AML-193 (cell line): ENCODE measurements at regions not wholly inside any gene's neighbourhood (a gene's known extent, or its start where the extent isn't known, plus 50 kb on each side); places are given as distances from the start of the nearest gene placed in this dataset.

Source experiments
- DNase-seq, 2 experiments: peaks; one replicate each; lab custom pipeline; 2025; lab: John Stamatoyannopoulos, UW

DNA sequence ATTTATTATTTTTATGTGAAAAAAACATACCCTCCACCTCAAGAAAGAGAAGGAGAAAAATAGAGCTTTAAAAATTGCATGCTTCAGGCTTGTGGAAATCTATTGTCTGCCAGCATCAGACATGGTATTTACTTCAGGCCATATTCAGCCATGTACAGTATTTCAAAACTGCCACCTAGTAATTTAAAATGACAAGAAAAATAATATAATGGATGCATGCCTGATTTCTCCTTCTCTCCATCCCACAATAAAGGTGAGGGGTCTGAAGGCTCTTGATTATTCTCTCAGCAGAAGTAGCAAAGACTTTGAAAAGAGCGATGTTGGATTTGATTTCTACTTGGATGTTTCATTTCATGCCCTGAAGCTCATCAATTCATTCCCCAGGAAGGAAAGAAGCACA is 250.7 kb downstream of the TBC1D4 start:
- DNase-seq = no peak

DNA sequence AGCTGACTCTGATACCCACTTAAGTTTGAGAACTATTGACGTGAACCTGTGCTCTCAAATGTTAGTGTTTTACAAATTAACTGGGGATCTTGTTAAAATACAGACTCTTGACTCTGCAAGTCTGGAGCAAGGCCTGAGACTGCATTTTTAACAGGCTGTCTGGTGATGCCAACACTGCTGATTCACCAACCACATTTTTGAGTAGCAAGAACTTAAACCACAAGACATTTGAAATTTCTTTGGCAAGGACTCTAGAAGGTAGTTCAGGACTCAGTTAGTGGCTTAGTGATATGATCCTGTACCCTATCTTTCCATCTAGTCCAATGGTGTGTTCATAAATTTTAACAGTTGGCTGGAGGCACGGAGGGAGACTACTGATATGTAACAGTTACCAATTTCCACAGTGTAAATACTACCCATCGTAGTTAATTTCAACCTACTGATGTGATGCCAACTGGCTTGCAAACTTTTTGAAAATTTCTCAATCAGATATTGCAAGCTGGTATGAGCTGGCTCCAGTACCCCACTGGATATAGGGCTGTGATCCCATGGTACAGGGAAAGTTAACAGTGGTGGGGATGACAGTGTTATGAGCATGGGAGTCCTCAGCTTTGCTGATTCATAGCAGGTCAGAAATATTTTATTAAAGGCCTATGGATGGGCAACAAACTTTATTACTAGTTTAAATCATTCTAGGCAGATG is 255.1 kb downstream of the TBC1D4 start:
- peak; percentile 62 to 77 for DNase-seq

DNA sequence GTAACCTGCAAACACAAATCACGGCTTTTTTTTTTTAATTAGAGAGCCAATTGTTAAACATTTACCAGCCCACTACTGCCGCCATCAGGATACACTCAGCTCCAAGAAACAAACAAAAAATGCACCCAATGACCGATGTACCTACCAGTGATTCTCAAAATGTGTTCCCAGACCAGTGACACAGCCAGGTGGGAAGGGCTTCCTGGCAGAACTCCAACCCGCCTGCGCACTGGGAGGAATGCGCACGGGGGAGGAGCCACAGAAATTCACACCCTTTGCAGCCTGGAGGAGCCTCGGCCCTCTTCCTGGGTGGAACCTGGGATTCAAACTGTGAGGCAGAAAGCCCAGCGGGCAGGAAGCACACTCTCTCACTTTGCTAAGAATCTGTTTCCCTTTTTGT is 255.9 kb downstream of the TBC1D4 start:
- DNase-seq = no peak

DNA sequence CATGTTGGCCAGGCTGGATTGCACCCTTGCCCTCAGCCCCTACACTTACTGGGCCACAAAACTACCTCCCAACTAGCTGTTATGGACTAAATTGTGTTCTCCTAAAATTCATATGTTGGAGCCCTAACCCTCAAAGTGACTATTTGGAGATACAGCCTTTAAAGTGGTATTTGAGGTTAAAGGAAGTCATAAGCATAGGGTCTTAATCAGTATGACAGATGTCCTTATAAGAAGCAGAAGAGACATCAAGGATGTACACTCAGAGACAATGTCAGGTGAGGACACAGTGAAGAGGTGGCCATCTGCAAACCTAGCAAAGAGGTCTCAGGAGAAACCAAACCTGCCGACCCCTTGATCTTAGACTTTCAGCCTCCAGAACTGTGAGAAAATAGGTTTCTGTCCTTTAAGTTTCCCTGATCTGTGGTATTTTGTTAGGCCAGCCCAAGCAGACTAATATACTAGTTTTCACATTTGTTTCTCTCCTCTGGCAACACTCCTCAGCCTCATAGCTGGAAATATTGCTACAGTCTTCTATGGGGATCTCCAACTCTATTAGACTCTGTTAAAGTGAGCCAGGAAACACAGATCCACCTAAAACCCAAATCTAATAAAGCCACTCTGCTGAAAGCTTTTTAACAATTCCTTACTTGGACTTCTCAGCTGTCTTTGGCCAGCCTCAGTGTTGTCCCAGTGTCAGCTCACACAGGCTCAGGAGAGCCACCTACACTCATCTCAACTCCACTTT is 256.5 kb downstream of the TBC1D4 start:
- no peak for DNase-seq

DNA sequence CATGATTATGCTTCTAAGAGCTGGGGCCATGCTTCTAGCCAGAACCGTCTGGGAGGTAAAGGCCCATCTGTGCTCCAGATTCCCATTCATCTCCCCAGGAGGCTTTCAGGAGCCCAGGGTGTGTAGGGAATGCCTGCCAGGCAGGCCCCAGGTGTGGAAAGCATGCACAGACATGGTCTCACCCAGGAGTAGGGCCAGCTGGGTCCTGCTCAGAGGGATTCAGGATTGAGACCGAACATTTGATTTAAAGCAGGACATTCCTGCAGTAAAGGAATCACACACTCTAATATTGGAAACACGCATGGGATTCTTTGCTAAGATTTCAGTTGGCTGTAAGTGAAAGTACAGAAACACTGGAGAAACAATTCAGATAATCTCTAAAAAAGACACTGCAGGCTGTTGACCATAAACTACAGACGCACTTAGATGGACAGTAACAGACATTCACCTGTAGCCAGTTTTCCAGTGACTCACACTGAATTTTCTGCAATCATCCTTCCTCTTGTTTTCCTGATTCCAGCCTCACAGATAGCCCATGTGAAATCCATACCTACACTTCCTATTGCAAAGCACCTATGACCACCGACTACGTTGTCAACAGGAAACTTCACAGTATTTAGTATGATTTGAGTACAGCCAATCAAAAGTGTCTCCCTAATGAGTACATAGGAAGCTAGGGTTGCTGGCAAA is 257.8 kb downstream of the TBC1D4 start:
- DNase-seq = no peak

DNA sequence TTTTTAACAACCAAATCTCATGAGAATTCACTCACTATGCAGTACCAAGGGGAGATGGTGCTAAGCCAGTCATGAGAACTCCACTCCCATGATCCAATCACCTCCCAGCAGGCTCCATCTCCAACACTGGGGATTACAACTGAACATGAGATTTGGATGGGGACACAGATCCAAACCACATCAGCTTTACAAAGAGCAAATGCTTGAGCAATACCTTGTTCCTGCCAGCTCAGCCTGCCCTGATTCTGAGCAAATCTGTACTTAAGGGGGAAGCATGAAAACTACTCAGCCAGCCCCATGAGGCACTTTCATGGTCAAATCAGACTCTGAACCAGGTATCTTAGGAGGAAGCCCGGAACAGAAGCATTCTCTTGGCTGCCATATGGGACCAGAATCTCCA is 259.9 kb downstream of the TBC1D4 start:
- peak; percentile 21 to 49 for DNase-seq

DNA sequence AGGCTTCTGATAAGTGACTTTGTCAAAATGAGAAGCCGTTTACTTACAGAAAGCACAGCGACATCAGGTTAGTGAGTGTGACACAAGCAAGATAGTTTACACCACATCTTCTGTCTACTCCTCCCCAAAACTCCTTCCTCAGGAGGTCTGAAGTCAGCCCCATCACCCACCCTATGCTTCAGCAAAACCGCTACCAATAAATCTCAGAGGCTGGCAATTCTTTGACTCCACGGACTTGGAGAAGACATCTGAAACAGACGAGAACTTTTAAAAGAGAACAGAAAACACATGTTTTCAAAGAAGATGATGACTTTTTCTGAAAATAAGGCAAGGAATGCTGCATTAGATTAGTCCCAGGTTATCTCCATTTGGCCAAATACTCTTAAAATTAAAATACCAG is 261.1 kb downstream of the TBC1D4 start:
- DNase-seq = no peak

DNA sequence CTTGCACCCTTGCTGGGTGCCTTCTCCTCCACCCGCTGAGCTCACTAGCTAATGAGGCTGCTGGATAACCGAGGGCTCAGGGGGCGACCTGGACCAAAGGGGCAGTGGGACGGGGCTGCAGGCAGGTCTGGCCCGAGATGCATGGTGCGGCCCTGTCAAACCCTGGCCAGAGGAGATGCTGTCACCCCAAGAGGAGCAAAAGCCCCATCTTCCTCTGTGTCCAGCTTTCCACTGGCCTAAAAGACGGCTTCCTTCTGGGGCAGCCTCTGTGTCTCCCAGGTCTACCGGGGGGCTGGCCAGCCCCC is 261.8 kb downstream of the TBC1D4 start:
- DNase-seq = no peak

DNA sequence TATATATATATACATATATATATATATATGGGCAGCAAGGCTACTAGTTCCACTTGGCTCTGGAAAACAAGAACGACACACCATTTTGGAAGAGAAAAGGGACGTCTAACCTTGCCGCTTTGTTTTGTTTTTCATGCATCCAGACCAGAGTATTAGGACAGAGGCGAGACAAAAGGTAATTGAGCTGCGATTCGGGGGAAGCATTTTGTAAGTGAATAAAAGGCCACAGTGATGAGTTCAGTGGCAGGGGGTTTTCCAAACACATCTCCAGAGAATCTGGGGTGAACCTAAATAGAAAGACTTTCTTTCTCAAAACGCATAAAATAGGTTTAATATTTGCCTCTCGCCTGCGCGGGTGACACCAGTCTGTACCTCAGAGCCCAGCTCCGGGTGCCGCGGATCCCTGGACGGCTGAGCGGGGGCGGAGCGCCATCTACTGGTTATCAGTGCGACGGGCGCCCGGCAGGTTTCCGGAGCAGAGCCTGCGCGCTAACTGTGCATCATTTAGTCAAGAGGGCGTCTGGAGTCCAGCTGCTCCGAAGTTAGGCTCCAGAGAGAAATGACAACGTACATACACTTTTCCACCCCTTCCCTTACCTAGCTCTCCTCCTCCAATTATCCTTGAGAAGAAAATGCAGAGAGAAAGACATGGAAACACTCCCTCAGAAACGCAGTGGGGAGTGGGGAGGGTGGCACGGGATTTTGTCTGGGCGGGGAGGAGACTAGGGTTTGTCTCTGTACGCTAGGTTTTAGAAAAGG is 262.3 kb downstream of the TBC1D4 start:
- peak; percentile 67 for DNase-seq

DNA sequence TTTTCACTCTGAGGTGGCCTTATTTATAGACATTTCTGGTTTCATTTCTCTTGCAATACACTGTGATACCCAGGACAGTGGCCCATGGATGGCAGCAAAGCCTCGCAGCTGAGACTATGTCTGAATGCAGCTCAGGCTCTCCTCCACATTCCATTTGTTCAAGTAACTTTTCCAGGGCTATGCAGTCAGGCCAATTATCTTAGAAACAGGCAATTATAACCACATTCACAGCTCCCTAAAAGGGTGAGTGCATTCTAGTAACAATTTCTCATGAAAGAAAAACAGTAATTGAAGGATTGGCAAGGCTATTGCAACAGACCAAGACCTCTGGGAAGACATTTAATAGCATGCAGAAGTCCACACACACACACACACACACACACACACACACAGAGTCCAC is 264.0 kb downstream of the TBC1D4 start:
- no peak for DNase-seq

DNA sequence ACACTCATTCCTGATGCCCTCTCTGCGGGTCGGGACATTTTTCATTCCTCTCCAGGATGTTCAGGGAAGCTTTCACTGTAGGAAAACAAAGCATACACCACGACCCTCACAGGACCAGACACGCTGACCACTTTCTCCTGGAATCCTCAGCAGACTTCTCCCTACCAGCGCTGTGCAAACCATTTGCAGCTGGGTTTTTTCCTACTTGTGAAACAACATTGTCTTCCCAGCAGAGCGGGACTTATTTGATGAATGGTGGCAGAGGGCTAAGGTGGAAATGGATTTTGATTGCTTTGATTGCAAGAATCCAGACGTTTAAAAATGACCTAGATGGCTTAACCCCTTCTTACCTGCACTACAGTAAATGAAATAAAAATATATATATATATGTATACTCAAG is 265.9 kb downstream of the TBC1D4 start:
- DNase-seq = no peak

DNA sequence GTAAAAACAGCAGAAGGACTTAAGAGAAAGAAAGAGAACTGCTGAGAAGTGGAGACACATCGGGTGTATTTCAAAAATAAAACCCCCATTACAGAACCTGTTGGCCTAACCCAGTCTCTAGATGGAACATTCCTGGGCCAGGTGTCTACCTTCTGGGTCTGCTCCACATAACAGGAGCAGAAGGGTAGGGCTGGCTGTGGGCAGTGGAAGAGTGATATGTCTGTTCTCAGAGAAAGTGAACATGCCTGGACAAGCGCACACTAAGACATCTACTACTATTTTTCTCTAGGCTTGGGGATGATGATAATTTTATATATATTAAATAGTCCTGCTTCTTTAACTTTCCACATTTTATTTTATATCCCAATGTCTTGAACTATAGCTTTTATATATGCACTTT is 267.1 kb downstream of the TBC1D4 start:
- no peak for DNase-seq

DNA sequence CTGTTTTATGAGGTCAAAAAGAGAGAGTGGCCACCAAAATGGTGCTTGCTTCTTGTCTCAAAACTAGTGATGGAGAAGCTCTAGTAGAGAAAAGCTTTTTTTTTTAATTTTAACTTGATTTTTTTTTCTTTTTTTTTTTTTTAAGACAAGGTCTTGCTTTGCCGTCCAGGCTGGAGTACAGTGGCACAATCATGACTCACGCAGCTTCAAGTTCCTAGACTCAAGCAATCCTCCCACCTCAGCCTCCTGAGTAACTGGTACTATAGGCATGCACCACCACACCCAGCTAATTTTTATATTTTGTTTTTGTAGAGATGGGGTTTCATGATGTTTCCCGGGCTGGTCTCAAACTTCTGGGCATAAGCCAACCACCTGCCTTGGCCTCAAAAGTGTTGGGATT is 279.0 kb downstream of the TBC1D4 start:
- DNase-seq = no peak

DNA sequence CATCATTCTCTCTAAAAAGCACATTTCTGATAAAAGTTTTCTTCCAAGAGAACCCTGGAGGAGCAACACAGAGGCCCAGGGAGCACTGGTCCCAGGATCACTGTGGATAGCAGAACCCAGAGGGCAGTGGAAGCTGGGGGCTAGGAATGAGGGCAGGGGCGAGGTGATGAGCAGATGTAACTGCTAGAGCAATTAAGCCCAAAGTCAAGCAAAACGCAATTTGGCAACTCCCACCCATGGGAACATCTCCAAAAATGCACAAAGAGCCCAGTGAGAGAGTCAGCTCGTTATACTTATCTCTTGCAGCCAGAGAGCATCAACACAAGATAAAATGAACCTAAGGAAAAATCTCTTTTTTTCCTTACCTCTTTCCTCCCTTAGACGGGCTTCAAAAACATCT is 284.2 kb downstream of the TBC1D4 start:
- DNase-seq = no peak

DNA sequence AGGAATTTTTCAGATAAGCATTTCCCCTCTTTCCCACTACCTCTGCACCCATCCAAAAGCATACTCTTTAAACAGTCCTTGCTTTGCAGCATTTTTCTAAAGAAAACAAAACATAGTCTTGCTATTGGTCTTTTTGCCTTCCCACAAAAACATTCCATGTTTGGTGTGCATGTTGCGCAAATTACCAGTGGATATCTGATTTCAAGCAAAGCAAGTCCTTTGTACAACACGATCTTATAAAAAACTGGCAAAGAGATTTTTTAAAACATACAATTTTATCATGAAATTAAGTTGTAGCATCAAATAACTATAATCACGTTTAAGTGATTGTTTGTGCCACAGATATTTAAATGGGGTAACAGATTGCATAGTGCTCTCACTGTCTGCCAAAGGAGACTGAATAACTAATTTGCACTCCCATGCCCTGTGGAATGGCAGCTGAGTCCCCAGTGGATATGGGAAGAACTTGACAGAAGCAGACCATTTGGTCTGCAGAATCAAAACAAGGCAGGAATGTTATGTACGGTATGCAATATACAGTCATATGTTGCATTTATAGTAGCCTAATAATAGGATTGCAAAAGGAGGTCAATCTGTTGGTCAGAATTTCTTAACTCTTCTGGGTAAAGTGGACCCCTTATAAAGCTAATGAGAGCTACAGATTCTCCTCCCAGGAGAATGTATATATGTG is 285.7 kb downstream of the TBC1D4 start:
- no peak for DNase-seq

DNA sequence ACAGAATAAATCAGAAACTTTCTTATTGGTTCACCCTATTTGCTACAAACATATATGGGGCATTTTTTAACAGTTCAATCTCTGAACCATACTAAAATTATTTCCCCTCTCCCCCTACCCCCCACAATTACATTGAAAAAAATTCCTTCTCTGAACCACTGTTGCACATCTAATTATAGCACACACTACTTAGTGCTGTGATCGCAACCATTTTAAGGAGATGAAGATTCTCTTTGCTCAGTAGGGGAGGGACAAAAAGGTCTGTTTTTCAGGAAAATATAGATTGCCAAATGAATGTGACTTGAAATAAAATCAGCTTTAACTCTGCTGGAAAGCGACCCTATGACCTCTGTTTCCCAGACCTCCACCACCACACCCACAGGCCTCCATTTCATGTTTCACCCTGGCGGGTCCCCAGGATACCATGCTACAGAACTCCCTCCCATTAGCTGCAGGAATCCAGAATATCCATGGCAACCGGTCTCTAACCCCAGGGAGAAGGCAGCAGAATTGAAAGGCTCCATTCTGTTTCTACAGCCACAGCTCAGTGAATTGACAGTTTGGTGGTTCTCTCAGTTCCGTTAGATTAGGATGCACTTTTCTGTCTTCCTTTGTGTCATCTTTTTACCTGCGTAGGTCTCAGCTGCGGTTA is 286.3 kb downstream of the TBC1D4 start:
- DNase-seq = no peak

DNA sequence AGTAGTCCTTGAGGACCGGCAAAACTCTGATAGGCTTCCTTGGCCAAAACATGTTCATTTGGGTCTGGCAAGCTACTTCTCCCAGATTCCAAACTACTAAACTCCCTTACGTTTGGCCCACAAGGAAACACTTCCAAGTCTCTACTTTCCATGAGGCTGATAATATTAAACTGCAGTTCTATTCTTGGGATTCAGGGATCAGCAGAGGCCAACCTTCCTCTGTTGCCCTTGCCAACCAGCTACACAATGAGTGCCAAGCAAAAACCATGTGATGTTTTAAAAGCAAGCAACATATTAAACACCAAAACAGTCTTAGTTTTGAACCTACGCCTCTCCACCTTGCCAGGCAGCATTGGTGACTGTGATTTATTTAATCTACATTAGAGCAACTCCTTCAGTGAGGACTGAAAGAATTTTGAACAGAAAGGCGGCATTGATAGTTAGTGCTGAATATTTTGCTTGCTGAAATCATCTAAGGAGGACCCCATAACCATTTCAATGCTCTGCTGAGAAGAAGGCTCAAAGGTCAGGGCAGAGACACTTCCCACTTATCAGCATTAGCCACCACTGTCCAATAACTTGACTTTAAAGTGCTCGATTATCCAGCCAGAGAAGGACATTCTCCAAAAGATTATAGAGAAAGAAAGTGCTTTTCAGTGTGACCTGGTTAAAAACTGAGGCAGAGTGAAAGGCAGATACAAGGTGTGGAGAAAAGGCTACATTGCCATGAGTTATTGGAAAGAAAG is 287.1 kb downstream of the TBC1D4 start:
- no peak for DNase-seq

DNA sequence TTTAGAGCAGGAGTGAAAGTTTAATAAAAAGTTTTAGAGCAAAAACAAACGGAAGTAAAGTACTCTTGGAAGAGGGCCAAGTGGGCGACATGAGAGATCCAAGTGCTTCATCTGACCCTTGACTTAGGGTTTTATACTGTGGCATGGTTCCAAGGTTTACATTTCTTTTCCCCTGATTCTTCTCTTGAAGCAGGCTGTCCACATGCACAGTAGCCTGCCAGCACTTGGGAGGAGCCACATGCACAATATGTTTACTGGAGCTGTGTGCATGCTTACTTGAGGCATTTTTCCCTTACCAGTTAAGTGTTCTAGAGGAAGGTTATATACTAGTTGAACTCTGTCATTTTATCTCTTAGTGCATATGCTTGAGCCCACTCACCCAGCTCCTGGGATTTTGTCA is 295.6 kb downstream of the TBC1D4 start:
- DNase-seq = no peak

DNA sequence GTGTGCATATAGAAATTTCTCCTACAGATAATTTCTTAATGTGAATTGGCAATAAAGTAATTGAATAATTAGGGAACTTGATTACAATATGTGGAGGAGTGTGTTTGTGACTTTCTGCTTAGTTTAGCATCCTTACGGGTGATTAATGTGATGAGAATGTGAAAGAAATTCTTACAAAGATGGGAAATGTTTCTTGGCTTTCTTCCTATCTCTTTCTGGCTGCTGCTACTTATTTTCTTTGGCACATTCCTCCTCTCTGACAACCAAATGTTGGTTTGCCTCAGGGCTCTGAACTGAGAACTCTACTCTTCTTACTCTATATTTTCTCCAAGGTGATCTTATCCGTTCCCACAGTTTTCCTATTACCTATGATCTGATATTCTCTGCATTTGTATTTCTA is 300.1 kb downstream of the TBC1D4 start:
- DNase-seq = no peak

DNA sequence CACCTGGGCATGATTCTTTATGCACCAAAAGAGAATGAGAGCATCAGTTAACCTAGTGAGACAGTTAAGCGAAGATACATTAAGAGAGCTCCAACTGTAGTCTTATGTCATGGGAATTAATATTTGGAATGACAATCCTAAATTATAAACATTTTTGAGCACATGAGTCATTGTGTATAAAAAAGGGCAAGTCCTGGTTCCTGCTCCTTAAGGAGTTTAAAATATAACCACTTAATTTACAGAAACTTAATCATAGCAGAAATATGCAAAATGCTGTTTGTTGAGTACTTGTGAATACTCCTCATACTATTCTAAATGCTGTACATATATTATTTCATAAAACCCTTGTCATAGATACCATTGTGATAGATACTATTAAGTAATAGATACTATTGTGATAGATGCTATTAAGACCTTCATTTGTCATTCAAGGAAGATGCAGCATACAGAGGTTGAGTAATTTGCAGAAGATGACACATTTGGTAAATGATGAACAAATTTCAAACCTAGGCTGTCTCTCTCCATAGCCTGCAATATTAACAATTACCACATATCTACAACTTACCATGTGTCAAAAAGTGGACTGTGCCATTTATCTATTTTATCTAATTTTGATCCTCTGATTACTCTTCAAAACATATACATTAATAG is 301.0 kb downstream of the TBC1D4 start:
- DNase-seq = no peak
